GM04503 (cell line): ENCODE measurements at regions not wholly inside any gene's neighbourhood (a gene's known extent, or its start where the extent isn't known, plus 50 kb on each side); places are given as distances from the start of the nearest gene placed in this dataset.
"Not testable (repeated sequence)": the region's sequence is repeated elsewhere in the genome, so short reads cannot be mapped to it uniquely, and the experiment has no call there.

Experiments
- DNase-seq: peaks from one replicate; pipeline ENCODE4 v3.0.0-alpha.2; 2012; ENCODE audit warnings: low read depth

- DNase-seq = no peak
These were observed 500.4 kb upstream of the ATP2B1 start for GRCh38 chr12:90209029-90209428.

DNA sequence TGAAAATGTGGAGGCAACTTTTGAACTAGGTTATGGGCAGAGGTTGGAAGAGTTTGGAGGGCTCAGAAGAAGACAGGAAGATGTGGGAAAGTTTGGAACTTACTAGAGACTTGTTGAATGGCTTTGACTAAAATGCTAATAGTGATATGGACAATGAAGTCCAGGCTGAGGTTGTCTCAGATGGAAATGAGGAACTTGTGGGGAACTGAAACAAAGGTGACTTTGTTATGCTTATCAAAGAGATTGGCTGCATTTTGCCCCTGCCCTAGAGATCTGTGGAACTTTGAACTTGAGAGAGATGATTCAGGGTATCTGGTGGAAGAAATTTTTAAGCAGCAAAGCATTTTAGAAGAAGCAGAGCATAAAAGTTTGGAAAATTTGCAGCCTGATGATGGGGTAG is 499.7 kb upstream of the ATP2B1 start:
- DNase-seq = not testable (repeated sequence)

- no peak for DNase-seq
These were observed 499.2 kb upstream of the ATP2B1 start for GRCh38 chr12:90207799-90208198.

GRCh38 chr12:90205165-90205564 is 496.5 kb upstream of the ATP2B1 start:
- DNase-seq = no peak

DNA sequence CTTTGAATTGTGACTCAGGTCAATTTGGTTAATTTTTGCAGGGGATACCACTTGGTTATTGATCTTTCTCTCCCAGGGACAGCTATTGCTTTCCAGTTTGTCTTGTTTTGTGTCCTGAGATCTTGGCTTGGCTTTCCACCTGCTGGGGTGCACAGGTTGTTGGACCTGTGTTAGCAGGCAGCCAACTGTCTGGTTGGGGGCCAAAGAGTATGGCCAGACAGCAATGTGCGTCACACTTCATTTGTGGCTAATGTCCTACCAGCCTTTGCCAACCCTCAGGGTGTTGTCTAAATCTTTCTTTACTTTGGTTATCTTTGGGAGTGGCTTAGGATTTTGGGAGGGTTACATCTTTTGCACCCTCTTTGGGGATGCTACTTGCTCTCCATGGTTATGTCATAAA is 494.9 kb upstream of the ATP2B1 start:
- DNase-seq = no peak

- no peak for DNase-seq
These were observed 490.4 kb upstream of the ATP2B1 start for GRCh38 chr12:90199006-90199405.

DNA sequence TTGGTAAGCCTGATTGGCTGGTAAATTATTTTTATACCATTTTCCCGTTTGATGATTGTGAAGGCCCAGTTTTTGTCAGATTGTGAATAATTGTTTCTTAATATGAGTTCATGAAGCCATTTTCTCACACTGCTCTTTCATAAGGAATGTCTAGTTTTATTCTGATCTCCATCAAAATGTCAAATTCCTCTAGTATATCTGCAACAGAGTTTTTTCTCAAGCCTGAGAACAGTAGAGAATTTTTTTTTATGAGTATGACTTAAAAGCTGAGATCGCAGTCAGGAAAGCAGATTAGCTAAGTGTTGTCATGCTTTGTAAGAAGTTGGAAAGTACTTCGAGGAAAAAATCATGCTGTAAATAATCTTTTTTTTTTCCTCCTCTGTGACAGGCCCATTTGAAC is 484.9 kb upstream of the ATP2B1 start:
- no peak for DNase-seq

DNA sequence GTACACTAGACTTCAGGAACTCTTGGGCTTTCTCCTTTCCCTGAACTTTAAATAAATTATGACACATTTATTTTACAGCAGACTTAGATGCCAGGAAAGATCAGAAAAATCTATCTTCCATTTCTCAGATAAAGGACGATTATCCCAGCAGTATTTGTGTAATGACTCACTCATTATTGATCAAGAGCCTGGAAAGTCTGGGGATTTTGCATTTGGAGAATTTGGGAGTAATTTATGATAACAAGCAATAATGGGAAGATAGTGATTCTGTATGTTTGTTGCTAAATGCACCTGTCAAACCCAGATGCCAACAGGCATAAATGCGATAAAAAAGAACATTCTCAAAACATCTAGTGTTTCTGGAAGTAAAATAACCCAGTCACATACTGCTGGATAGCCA is 480.2 kb upstream of the ATP2B1 start:
- no peak for DNase-seq

DNA sequence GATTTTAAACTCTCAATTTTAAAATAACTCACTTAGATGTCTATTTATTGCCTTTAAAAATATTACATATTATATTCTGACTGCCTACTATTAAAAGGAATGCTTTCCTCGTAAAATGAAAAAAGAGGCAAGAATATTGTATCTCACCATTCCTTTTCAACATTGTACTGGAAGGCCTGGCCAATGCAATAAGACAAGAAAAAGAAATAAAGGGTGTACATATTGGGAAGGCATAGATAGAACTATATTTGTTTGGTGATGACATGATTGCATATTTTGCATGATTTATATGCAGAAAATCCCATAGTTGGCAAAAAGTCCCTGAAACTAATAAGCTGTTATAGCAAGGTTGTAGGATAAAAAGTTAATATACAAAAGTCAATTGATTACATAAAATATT is 474.6 kb upstream of the ATP2B1 start:
- DNase-seq = no peak

- no peak for DNase-seq
These were observed 472.6 kb upstream of the ATP2B1 start for GRCh38 chr12:90181216-90181615.

DNA sequence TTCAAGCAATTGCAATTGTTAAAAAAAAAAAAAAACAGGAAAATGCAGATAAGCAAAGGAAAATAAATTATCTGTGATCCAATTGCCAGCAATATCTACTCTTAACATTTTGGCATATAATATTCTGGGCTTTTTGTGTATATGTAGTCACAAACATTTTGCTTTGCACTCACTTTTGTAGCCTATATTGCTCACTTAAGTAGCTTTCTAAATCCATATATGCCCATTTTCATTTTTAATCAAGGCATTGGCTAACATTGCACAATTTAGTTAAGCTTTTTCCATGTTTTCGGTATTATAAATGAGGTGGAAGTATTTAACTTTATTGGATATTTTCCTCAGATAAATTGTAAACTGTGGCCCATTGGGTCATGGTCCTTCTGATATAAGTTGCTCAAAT is 466.3 kb upstream of the ATP2B1 start:
- no peak for DNase-seq

- DNase-seq = no peak
These were observed 465.5 kb upstream of the ATP2B1 start for GRCh38 chr12:90174198-90174510.

DNA sequence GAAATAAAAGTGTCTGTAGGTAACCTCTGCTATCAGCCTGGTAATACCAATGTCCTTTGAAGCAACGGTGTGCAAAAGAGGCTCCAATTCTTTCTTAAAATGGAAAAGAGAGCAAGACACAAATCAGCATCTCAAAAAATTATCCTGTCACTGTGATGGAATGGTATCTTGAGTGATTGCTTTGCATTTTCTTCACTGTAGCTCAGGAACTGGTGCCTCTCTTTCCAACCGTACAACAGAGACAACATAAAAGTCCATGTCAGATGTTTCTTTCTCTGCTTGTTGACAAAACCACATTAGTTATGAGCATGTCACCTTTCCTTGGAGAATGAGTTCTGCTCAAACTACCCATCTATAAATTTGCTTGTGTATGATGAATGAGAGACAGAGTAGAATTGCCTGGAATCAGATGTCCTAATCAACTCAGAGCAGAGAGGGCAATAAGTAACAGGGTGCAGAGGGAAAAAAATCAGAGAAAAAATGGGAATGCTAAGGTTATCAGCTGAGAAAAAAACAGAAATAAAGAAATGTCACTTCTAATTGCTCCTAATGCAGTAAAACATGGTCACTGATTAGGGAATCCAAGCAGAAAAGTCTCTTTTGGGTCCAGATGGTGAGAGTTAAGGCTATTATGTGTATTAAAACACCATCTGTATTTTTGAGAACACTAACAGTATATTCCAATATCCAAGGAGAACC is 465.0 kb upstream of the ATP2B1 start:
- no peak for DNase-seq

GRCh38 chr12:90172524-90172923 is 463.9 kb upstream of the ATP2B1 start:
- no peak for DNase-seq

GRCh38 chr12:90170740-90171139 is 462.1 kb upstream of the ATP2B1 start:
- no peak for DNase-seq

GRCh38 chr12:90167518-90168208 is 459.0 kb upstream of the ATP2B1 start:
- no peak for DNase-seq

- DNase-seq = no peak
These were observed 458.0 kb upstream of the ATP2B1 start for GRCh38 chr12:90166671-90167070.

GRCh38 chr12:90166012-90166411 is 457.4 kb upstream of the ATP2B1 start:
- DNase-seq = no peak

GRCh38 chr12:90163975-90164374 is 455.3 kb upstream of the ATP2B1 start:
- DNase-seq = no peak

DNA sequence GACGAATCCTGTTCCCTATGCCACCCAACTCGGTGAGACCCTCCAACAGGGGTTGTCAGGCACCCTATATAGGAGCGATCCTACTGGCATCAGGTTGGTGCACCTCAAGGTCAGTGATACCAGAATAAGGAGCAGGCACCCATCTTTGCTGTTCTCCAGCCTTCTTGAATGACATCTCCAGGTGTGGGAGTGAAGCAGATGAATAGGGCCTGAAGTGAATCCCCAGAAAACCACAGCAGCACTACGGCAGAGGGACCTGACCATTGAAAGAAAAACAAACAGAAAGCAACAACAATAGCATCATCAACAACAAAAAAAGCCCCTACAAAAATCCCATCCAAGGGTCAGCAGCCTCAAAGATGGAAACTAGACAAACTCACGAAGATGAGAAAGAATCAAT is 445.2 kb upstream of the ATP2B1 start:
- no peak for DNase-seq

GRCh38 chr12:90152897-90153624 is 444.4 kb upstream of the ATP2B1 start:
- DNase-seq = no peak

DNA sequence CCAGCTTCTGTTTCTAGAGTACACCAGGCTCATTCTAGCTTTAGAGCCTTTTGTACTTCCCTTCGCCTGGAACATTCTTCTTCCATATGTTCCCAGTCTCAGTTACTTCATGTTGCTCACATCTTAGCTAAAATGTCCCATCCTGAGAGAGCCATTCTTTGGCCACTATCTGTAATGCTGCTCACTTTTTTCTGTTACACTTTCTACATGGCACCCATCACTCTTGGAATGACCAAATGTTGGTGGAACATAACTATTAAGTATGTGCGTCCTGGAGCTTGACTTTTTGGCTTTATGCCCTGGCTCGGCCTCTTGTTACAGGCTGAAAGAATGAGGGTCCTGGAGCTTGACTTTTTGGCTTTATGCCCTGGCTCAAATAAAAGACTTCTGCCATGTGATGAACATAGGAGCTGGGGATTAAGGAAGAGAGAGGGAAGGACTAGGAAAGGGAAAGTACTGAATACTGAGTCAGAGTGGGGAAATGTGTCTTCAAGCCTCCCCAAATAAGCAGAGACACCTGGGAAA is 442.9 kb upstream of the ATP2B1 start:
- DNase-seq = no peak

DNA sequence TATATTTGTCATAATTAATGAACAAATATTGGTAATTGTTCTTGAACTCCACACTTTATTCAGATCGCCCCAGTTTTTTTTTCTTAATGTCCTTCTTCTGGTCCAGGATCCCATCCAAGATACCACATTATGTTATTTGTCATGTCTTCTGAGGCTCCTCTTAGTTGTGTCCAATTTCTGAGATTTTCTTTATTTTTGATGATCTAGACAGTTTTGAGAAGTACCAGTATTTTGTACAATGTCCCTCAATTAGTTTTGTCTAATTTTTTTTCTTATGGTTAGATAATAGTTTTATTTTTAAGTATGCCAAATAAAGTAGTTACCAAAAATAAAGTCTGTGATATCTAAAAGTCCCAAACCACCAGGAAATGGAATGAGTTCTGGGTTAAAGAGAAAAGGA is 440.8 kb upstream of the ATP2B1 start:
- DNase-seq = no peak
